Fibroblast of skin of right biceps (primary cell): ENCODE measurements at regions not wholly inside any gene's neighbourhood (a gene's known extent, or its start where the extent isn't known, plus 50 kb on each side); places are given as distances from the start of the nearest gene placed in this dataset.

Experiments
- DNase-seq: peaks from one replicate; pipeline ENCODE4 v3.0.0-alpha.2; 2013

DNA sequence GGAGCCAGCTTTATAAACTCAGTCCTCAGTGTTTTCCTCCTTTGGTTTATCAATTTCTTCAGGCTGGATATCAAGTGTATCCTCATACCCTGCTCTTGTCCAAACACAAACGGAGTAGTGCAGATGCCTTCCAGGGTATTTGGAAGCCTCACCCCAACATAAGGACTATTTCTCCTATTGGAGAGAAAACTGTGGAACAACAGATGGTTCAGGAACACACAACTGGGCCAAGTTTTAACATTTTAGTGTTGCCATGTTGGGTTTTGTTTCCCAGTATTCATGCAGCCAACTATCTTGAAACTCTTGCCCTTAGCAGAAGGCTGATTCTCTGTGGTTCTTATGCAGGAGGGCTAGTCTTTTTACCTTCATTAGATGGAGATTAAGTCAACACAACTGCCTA lies 398.1 kb downstream of the GABRB3 start:
- no peak for DNase-seq

DNA sequence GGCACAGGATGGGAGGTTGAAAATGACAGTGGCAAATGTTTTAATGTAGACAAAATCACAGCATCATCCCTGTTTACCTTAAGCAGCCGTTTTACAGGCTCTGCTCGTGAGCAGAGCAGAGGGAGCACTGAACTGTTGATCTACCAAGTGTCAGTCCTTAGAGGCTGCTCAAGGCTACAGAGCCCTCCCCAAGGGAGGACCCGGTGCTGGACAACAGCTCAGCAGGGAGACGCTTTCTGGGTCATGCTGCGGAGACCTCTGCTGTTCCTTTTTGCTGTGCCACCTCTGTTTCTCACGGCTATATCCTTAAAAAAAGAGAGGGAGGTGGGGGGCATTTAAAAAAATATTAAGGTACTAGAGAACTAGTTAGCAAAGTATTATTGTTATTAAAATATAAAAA lies 400.2 kb downstream of the GABRB3 start:
- DNase-seq: no peak

DNA sequence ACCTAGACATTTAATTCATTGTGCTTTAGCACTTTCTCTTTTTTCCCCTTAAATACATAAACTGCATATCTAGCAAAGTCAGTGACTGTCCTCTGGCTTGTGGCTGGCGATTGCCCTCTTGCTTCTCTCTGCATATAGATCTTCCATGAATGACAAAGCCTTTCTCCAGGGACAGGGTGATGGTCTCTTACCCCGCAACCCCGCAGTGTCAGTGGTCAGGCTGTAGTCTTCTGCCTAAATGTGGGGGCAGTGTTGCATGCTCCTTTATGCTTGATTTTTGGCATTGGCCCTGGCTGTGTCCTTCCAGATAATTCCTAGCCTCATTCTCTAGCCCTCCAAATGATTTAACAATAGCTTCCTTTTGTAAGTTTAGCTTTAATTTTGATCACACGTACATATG lies 407.8 kb downstream of the GABRB3 start:
- no peak for DNase-seq

DNA sequence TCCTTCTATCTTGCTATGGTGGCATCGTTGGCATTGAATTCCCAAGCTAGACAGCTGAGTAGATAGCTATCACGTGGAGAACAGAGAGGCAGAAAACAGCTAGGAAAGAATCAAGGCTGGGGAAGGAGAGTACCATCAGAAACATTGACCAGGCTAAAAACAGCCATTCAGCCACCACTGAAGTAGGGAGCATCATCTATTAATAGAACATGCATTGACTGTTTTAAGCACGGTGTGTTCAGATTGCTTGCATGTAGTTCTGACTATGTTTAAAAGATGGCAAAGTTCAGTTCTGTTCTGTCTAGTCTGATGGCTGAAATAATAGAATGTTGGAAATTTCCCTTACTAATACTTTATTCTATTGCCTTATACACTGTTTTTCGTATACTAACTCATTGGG lies 413.0 kb downstream of the GABRB3 start:
- no peak for DNase-seq

DNA sequence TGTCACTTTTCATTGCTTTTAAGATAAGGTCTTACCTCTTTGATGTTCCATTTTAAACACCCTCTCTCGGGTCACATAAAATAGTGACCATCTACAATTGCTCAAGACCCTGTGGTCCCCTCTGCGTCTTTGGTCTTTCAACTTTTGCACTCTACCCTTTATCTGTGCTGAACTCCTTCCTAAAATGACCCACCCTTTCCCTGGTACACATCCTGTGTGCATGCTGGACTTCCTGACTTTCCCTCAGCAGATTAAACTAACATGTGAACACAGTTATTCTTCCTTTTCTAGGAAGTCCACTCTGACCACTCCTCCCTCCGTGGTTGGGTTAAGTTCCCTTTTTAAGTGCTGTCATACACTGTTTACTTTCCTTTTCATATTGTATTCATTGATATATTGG lies 414.2 kb downstream of the GABRB3 start:
- DNase-seq: no peak

DNA sequence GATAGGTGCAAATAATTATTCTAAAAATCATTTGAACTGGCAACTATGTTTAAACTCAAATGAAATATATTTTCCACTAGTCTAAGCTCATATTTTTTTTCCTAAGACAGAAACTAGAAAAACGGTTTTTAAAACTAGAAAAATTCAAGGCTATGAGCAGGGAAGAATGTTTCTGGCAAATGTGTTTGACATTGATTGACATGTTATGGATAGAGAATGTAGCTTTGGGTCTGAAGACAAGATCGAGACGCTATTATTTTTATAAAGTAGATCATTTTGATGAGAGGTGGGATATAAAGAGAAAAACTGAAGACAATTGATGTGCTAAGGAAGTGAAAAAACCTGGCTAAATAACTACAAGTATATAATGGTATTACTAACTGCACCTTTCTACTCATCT lies 415.2 kb downstream of the GABRB3 start:
- no peak for DNase-seq

DNA sequence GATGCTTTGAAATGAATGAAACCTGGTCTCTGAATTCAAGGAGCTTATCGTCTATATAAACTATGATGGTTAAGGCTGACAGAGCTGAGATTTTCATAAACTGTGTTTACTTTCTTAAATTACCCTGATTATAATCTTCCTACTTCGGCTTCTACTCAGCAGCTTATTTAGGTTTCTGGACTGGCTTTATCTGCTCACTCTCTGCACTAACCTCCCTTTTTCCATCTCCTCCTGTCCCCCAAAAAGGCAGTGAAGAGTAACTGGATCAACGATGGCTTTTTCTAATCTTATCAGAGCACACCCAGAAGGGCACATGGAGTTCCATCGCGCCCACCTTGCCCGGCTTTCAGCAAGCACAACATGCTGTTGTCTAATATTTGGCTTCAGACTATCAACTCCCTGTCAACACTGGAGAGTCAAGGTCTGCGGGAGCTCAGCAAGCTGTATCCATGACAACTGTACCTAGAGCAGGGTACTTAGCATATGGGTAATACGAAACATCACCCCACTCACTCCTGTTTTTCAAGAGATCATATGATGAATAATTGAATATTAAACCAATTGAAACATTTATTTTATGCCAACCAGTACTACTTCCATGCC lies 417.3 kb downstream of the GABRB3 start:
- DNase-seq: no peak

DNA sequence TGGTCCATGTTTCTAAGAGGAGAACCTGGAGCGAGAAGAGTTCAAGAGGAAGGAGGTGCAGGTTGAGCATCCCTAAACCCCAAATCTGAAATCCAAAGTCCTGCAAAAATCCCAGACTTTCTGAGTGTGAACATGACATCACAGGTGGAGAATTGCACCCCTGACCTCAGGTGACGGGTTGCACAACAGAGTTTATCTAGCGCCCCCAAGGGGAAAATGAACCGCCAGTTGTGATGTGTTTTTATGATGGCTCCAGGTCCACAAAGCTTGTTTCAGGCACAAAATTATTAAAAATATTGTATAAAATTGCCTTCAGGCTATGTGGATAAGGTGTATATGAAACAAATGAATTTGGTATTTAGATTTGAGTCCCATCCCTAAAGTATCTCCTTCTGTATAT lies 420.0 kb downstream of the GABRB3 start:
- DNase-seq: no peak

DNA sequence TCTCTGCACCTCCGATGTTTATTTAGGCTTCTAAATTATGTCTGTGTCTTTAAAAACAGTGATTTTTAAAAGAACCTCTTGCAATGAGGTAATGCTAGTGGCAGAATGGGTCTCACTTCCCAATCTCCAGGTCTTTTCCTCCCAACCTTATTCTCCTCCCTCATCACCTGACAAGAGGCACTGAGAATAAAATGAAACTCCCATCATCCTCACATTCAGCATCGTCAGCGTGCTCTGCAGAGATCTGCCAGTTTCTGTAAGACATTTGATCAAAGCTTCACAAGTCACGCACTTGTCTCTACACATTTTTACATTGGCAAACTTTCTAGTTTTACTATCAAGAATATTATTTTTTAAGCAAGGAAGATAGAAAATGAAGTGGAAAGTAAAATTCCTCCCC lies 420.5 kb downstream of the GABRB3 start:
- DNase-seq: no peak

DNA sequence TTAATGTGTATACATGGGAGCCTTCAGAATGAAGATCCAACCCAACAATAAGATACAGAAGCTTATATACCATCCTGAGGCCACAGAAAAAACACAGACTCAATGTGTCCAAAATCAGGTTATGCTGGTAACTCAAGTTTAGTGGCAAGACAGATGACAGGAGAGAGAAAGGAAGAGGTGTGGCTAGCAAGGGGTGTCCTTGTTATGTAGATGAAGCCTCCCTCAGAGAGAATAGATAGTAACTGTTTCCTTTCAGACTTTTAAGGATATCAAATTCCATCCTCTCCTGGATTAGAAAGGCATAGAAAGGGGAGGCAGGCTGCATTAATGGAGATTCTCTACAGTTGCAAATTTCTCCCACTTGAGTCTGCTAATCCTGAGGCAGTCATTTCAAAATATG lies 447.4 kb downstream of the GABRB3 start:
- no peak for DNase-seq

DNA sequence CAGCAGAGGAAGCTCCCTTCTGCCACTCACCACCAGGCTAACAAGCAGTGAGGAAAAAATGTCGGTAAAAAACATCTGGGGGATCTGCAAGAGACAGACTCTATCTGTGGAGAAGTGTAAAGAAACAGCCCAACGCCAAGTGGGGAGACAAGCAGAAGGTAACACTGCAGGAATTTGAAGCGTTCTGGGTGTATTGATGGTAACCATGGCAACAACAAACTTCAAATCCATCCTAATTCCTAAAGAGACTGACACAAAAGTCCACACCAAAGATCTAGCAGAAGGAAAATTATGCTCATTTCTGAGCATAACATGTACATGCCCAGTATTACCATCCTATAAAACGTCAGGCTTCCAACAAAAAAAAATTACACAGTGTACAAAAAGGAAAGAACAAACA lies 449.3 kb downstream of the GABRB3 start:
- DNase-seq: no peak

DNA sequence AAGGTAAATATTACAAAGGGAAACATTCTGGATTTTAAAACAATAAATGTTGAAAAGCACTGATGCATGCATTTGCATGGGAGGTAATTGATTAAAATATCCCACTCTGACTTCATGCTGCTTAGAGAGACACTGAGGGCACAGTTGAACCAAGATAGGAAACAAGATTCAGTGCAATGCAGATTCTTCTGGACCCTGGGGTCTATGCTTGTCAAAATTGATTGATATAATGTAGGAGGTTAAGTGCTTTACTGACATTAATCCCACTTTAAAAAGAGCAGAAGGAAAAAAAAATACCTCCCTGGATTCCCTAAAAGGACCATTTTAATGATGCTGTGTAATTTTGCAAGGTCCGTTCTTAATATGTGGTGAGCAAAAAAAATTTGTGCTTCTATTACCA lies 454.2 kb downstream of the GABRB3 start:
- no peak for DNase-seq

DNA sequence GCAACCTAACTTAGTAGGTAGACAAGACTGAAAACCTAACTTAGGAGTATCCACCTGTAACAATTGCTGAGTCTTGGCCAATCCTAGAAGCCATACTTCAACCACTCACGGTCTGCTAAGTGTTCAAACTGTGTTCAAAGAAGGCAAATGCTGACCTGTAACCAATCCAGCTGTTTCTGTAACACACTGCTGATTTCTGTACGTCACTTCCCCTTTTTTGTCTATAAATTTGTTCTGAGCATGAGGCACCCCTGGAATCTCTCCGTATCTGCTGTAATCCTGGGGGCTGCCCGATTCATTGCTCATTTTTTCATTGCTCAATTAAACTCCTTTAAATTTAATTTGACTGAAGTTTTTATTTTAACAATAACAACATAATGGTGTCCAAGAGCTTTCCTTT lies 451.4 kb upstream of the ATP10A start:
- no peak for DNase-seq

DNA sequence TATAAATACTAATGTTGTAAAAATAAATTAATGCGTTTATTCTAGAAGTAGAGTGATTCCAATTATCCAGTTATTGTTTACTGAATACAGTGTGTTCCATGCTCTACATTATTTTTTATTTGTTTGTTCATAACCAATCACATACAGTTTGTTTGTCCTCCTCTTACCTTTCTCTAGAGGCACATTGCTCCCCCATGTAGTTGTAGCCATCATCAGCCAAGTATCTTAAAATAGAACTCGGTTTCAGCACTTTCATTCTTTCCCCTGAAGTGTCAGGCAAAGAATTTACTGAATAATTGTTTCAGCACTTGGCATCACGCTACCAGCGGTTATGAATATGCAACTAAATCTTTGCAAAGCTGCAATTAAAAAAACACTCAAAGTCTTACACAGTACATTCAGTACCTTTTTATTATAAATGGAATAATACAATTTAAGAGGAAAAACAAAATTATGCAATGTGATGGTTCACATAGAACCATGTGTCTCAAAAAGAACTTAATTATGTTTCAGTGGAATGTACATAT lies 448.6 kb upstream of the ATP10A start:
- DNase-seq: no peak

DNA sequence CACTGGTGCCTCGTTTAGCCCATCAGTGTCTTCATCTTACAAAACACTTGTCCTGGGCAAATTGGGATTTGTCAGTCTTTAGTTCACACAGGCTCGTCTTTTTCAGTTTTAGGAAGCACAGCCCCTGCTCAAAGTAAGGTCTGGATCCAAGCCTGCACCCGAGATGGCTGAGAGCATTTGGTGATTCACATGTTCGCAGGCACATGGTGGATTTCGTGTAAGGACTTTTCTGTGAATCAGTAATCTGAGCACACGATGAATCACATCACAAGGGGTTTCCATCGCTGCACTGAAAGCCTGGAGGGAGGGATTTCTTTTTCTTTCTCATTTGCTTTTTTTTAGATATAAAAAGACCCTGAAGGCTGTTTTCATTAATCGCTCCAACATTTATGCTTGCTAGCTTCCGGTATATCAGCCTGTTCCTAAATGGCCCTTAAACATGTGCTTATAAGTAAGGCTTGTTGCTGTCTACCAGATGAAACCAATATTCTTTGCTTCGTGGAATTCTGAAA lies 435.6 kb upstream of the ATP10A start:
- DNase-seq: peak; percentile 68

DNA sequence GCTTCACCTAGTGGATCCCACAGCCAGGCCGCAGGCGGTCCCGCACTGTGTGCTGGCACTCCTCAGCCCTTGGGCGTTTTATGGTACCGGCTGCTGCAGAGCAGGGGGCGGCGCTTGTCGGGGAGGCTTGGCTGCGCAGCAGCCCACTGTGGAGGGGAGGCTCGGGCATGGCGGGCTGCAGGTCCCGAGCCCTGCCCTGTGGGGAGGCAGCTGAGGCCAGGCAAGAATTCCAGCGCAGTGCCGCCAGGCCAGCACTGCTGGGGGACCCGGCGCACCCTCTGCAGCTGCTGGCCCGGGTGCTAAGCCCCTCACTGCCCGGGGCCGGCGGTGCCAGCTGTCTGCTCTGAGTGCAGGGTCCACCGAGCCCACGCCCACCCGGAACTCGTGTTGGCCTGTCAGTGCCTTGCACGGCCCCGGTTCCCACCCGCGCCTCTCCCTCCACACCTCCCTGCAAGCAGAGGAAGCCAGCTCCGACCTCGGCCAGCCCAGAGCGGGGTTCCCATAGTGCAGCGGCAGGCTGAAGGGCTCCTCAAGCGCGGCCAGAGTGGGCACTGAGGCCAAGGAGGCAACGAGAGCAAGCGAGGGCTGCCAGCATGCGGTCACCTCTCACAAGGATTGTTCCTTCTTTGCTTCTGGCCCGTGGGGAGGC lies 435.0 kb upstream of the ATP10A start:
- no peak for DNase-seq

DNA sequence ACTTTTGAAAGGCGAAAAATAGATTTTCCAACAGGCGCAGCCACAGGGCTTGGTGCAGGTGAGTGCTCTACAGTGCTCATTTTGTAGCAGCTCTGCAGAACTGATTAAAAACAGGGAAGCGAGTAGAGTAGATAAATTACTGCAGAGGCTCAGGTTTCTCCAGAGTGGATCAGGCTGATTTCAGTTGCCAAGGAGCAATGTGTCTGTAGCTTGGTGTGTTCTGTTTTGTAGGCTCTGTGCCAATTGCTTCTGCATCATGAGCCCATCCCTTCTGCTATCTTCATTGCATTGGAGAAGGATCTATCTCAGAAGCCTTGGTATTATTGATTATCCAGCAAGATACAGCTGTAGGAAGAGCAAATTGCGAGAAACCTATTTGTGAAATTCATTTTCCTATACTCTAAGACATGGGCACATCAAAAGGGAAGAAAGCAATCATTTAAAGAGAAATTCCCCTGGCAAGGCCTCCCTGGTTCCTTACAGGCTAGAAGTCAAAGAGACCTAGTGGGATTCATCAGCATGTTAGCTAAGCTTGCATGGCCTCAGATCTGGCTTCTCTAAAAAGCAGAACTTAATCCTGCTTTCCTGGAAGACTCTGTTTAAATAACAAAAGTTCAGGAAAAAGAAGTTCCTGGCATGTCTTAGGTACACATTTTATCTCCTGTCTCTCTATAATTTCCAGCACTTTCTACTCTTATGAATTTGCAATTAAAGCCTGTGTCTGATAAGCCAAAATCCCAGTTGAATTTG lies 432.4 kb upstream of the ATP10A start:
- no peak for DNase-seq

DNA sequence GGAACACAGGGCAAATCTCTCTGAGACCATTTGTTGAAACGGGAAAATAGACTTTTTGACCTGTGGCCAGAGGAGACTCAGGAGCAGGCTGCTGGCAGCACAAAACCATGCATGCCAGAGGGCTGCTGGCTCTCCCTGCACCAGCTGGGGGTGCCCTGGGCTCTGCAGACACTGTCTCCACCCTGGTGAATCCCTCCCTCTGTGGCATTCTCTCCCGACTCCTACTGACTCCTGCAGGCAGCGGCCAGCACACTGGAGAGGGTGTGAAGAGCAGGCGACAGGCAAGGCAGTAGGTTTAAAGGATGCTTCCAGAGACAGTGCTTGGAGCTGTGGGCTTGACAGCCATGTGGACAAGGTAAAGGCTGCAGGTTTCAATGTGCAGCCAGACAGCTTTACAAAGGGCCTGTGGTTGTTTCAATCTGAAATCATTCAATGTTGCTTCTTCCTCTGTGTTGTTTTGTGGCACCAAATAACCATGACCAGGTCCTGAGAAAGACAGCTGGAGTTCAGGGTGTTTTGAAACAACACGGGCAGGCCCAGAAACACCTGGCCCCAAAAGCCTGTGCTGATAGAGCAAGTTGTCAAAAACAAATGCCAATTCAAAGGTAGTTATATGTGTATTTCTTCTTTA lies 431.0 kb upstream of the ATP10A start:
- DNase-seq: no peak

DNA sequence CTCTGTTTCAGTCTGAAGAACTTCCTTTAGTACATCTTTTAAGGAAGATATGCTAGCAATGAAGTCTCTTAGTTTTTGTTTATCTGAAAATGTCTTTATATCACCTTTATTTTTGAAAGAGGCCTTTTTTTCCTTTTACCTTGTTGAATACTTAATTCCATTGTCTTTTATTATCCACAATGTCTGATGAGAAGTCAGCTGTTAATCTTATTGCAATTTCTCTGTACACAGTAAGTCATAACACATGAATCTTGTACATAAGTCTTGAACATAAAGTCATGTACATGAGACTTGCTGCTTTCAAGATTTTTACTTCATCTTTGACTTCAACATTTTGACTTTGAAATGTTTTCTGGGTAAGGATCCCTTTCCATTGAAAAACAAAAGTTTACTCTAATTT lies 424.3 kb upstream of the ATP10A start:
- no peak for DNase-seq

DNA sequence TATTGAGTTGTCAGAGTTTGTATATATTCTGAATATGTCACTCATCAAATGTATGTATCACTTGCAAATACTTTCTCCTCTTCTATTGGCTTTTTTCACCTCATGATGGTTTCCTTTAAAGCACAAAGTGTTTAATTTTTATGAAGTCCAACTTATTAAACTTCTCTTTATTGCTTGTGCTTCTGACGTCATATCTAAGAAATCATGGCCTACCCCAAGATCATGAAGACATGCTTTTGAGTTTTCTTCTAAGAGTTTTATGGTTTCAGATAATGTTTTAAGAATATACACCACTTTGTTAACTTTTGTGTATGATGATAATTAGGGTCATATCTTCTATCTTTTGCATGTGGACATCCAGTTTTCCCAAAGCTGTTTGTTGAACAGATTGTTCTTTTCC lies 417.2 kb upstream of the ATP10A start:
- DNase-seq: no peak

DNA sequence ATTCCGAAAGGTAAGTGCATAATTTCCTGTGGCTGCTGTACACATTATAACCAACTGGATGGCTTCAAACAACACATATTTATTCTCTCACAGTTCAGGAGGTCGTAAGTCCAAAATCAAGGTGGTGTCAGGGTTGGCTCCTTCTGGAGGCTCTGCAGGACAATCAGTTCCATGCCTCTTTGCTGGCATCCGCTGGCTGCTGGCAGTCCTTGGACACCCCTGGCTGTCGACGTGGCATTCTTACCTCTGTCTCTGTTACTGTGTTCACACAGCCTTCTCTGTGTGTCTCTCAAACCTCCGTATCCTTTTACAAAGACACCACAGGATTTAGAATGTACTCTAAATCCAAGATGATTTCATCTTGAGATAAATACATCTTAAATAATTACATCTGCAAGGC lies 398.8 kb upstream of the ATP10A start:
- no peak for DNase-seq

DNA sequence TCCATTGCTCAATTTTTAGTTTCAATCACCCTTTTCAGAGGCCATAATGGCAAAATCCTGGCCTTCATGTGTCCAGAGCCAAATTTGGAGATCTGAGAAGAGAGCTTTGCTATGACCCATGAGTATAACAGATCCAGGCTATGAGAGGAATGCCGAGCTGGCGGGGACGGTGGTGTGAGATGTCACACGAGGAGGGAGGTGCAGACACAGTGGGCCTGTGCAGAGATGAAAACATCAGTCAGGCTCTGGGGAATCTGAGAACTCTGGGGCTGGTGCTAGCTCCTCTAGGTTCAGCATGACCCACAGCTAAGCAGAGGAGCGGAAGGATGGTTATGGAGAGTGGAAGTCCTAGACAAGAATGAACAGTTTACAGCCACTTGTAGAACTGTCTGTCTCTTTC lies 398.3 kb upstream of the ATP10A start:
- no peak for DNase-seq

DNA sequence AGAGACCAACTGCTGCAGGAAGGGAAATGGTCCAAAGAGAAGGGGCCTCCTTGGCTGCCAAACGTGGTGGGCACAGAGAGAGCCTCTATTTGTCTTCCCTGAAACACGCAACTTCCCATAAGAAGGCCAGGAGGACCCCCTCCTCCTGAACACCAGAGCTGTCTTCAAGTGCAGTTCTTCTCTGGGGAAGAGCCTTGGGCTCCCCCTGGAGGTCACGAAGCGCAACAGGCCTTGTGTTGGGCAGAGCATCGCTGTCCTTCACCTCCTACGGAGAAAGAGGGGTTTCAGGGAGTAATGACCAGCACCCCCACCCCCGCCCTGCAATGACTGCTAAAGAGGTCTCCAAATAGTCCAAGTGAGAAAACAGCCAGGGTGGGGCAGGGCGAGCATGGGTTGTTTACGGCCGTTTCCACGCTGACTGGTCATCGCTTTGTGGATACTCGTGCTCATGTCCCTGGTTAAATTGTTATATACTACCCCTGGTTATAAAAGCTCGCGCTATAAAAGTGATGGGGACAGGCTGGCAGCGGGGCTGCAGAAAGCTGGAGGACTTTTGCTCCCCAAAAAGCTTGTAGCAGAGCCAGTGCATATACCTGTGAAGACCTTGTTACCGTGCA lies 397.5 kb upstream of the ATP10A start:
- peak; percentile 49 for DNase-seq
